Stromal cell of bone marrow (primary cell): ENCODE measurements at regions not wholly inside any gene's neighbourhood (a gene's known extent, or its start where the extent isn't known, plus 50 kb on each side); places are given as distances from the start of the nearest gene placed in this dataset.
A peak's percentile ranks its signal among the peaks of the same experiment; 100 is the strongest.

ENCODE experiments used
- DNase-seq: peaks from one replicate; pipeline ENCODE4 v3.0.0-alpha.2; 2012; ENCODE audit warnings: low read depth

GRCh38 chr12:43179486-43179885 lies 372.5 kb downstream of the ADAMTS20 start:
- no peak for DNase-seq

GRCh38 chr12:43177276-43177675 lies 374.7 kb downstream of the ADAMTS20 start:
- DNase-seq = no peak

GRCh38 chr12:43169115-43169681 lies 382.8 kb downstream of the ADAMTS20 start:
- no peak for DNase-seq

GRCh38 chr12:43167691-43168090 lies 384.3 kb downstream of the ADAMTS20 start:
- DNase-seq = no peak

GRCh38 chr12:43165351-43165750 lies 386.7 kb downstream of the ADAMTS20 start:
- DNase-seq = no peak

- no peak for DNase-seq
Measured at GRCh38 chr12:43162138-43162537, 389.9 kb downstream of the ADAMTS20 start.

- DNase-seq = no peak
Measured at GRCh38 chr12:43159506-43159905, 392.5 kb downstream of the ADAMTS20 start.

- no peak for DNase-seq
Measured at GRCh38 chr12:43158126-43158525, 393.9 kb downstream of the ADAMTS20 start.

GRCh38 chr12:43155376-43155775 lies 396.6 kb downstream of the ADAMTS20 start:
- no peak for DNase-seq

- no peak for DNase-seq
Measured at GRCh38 chr12:43154498-43155045, 397.4 kb downstream of the ADAMTS20 start.

GRCh38 chr12:43151441-43151981 lies 400.5 kb downstream of the ADAMTS20 start:
- peak; percentile 26 for DNase-seq

GRCh38 chr12:43148691-43149090 lies 403.3 kb downstream of the ADAMTS20 start:
- DNase-seq = no peak

GRCh38 chr12:43147878-43148277 lies 404.1 kb downstream of the ADAMTS20 start:
- no peak for DNase-seq

- no peak for DNase-seq
Measured at GRCh38 chr12:43145481-43145880, 406.5 kb downstream of the ADAMTS20 start.

- no peak for DNase-seq
Measured at GRCh38 chr12:43143278-43143677, 408.7 kb downstream of the ADAMTS20 start.

GRCh38 chr12:43132291-43132690 lies 419.7 kb downstream of the ADAMTS20 start:
- DNase-seq = no peak

GRCh38 chr12:43131301-43131700 lies 420.7 kb downstream of the ADAMTS20 start:
- no peak for DNase-seq

GRCh38 chr12:43127886-43128549 lies 424.0 kb downstream of the ADAMTS20 start:
- DNase-seq = no peak

- no peak for DNase-seq
Measured at GRCh38 chr12:43126652-43127375, 425.2 kb downstream of the ADAMTS20 start.

- no peak for DNase-seq
Measured at GRCh38 chr12:43123461-43123860, 428.5 kb downstream of the ADAMTS20 start.

GRCh38 chr12:43120150-43120549 lies 431.9 kb downstream of the ADAMTS20 start:
- no peak for DNase-seq

- no peak for DNase-seq
Measured at GRCh38 chr12:43118881-43119280, 433.1 kb downstream of the ADAMTS20 start.

GRCh38 chr12:43118234-43118633 lies 433.8 kb downstream of the ADAMTS20 start:
- no peak for DNase-seq
